ENCODE measurements at regions not wholly inside any gene's neighbourhood (a gene's known extent, or its start where the extent isn't known, plus 50 kb on each side); places are given as distances from the start of the nearest gene placed in this dataset. TPM values are rescaled to one million over a fixed set of nuclear protein-coding genes. Genes with fewer than 3 reads are reported as not detected.

GRCh38 chr3:174792864-174793263 is 66.3 kb upstream of the NAALADL2 start:
- Histone ChIP-seq H3K27ac (ENCODE audit: low read depth, low read length, poor library complexity, severe bottlenecking) (no peak overlapping the region), H4K20me1 (ENCODE audit: insufficient read depth, low read length) (no peaks in the 10 kb centered on the region), H3K79me2 (ENCODE audit: insufficient read depth, low read depth, low read length) (no peaks in the 10 kb centered on the region), H3K9me3 (ENCODE audit: low read length) (no peaks in the 10 kb centered on the region), H3K4me1 (ENCODE audit: insufficient read depth, low read length, poor library complexity, severe bottlenecking) (no peaks in the 10 kb centered on the region), H2AFZ (ENCODE audit: low read length) (no peak overlapping the region), H3K9me2 (ENCODE audit: insufficient read depth, low read length) (no peaks in the 10 kb centered on the region), H3K36me3 (ENCODE audit: insufficient read depth, low read length) (no peaks in the 10 kb centered on the region), H3K4me2 (ENCODE audit: low read length) (no peak overlapping the region), H3K4me3 (ENCODE audit: low read depth, low read length, poor library complexity, severe bottlenecking) (no peak overlapping the region)
- intact Hi-C loops (cut with micrococcal nuclease; ENCODE audit: unreplicated experiment): no loop called here
- ChIA-PET CTCF (ENCODE audit: unreplicated experiment) (no interaction called here), POLR2A (interaction anchor here (0.5 to 0.8 kb wide), 2 partner anchors 15 to 329 kb away, joined by 3 read pairs; no protein-coding TSS in a partner anchor)
- TF ChIP-seq EZH2phosphoT487 (IDR thresholded peaks at IDR 0.05; ENCODE audit: borderline replicate concordance, low read depth, low read length): no peak
- TF ChIP-seq, protein P1, sequence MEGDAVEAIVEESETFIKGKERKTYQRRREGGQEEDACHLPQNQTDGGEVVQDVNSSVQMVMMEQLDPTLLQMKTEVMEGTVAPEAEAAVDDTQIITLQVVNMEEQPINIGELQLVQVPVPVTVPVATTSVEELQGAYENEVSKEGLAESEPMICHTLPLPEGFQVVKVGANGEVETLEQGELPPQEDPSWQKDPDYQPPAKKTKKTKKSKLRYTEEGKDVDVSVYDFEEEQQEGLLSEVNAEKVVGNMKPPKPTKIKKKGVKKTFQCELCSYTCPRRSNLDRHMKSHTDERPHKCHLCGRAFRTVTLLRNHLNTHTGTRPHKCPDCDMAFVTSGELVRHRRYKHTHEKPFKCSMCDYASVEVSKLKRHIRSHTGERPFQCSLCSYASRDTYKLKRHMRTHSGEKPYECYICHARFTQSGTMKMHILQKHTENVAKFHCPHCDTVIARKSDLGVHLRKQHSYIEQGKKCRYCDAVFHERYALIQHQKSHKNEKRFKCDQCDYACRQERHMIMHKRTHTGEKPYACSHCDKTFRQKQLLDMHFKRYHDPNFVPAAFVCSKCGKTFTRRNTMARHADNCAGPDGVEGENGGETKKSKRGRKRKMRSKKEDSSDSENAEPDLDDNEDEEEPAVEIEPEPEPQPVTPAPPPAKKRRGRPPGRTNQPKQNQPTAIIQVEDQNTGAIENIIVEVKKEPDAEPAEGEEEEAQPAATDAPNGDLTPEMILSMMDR (conservative IDR thresholded peaks at IDR 0.05; ENCODE audit: low read length): no peak
- DNase-seq (ENCODE audit: low spot score): no peak
- no TSS peak for BruUV-seq (replicated peaks)

Small RNA genes in the stretch of these regions (small RNA-seq; reads per million reads assigned to genes)
- gene RN7SKP40: not detected
